GM12878 (cell line): ENCODE measurements at regions not wholly inside any gene's neighbourhood (a gene's known extent, or its start where the extent isn't known, plus 50 kb on each side); places are given as distances from the start of the nearest gene placed in this dataset.

Experiments
- ATAC-seq: fragments of 200-7000 bp; cut with Tn5 transposase; 3 replicates; pipeline ENCODE4 v1.9.1; 2020; ENCODE audit warnings: mild to moderate bottlenecking, moderate library complexity
- BruUV-seq: library from RNA; stranded (reverse); fragments of 400-500 nt; replicated peaks from 2 replicates; lab custom pipeline; 2021; lab: Mats Ljungman, UMichigan
- CTCF ChIA-PET: fragments of 300-600 bp; sonication (Branson Sonifier 250); formaldehyde crosslinking; extraction: SDS; loops from one replicate; lab custom pipeline; 2021; ENCODE audit warnings: inconsistent platforms; lab: Yijun Ruan, JAX
- POLR2A ChIA-PET: fragments of 350-600 bp; formaldehyde crosslinking; extraction: SDS; loops from one replicate; lab custom pipeline; 2021; ENCODE audit warnings: inconsistent platforms; lab: Charles Lee
- RAD21 ChIA-PET: fragments of 300-600 bp; sonication (Branson Sonifier 250); formaldehyde crosslinking; loops from one replicate; lab custom pipeline; 2023; ENCODE audit warnings: antibody characterized with exemption; ENCODE audit not compliant: unreplicated experiment; lab: Charles Lee
- SMC1A ChIA-PET: fragments of 300-600 bp; sonication (Branson Sonifier 250); formaldehyde crosslinking; loops from one replicate; lab custom pipeline; 2023; ENCODE audit not compliant: unreplicated experiment, uncharacterized antibody; lab: Charles Lee
- DNase-seq: peaks from one replicate; pipeline ENCODE4 v3.0.0-alpha.2; 2011; ENCODE audit warnings: low read depth, low spot score
- FAIRE-seq: peaks from 3 replicates; lab custom pipeline; 2011; peaks lifted over from hg19 to GRCh38; lab: Jason Lieb, UNC
- H2AFZ ChIP-seq: 2 replicates; pipeline ENCODE4 v1.6.0; 2011; ENCODE audit warnings: low read depth, low read length, control low read depth; ENCODE audit not compliant: control insufficient read depth
- H3K27ac ChIP-seq: 2 replicates; pipeline ENCODE4 v1.5.1; 2011; ENCODE audit warnings: control low read depth; ENCODE audit not compliant: control insufficient read depth, insufficient read depth
- H3K27me3 ChIP-seq, 2 experiments: replicated peaks in 1 of 2; 2 replicates each; pipeline versions ENCODE4 v1.6.0 to v1.6.1; 2011; ENCODE audit warnings: low read length in 1 of 2; ENCODE audit not compliant: control insufficient read depth in 2 of 2, insufficient read depth in 2 of 2
- H3K36me3 ChIP-seq, 2 experiments: 2 replicates each; pipeline ENCODE4 v1.5.1; 2011; ENCODE audit warnings: low read length in 1 of 2; ENCODE audit not compliant: control insufficient read depth in 2 of 2, insufficient read depth in 2 of 2
- H3K4me1 ChIP-seq: 2 replicates; pipeline ENCODE4 v1.6.1; 2011; ENCODE audit warnings: mild to moderate bottlenecking, low read length, moderate library complexity, mixed read lengths; ENCODE audit not compliant: control insufficient read depth, insufficient read depth
- H3K4me2 ChIP-seq: 2 replicates; pipeline ENCODE4 v1.6.0; 2011; ENCODE audit warnings: control low read depth; ENCODE audit not compliant: control insufficient read depth, insufficient read depth
- H3K4me3 ChIP-seq: fragments of 200-600 bp; sonication (generic); 2 replicates; pipeline ENCODE4 v1.5.1; 2016
- H3K79me2 ChIP-seq: 2 replicates; pipeline ENCODE4 v1.6.0; 2011; ENCODE audit warnings: low read length; ENCODE audit not compliant: control insufficient read depth, insufficient read depth
- H3K9ac ChIP-seq: 2 replicates; pipeline ENCODE4 v1.8.0; 2011; ENCODE audit warnings: low read length, control low read depth, mixed read lengths; ENCODE audit not compliant: control insufficient read depth, insufficient read depth
- H3K9me3 ChIP-seq: replicated peaks from 3 replicates; pipeline ENCODE4 v1.5.1; 2011; ENCODE audit warnings: mild to moderate bottlenecking, low read length; ENCODE audit not compliant: control insufficient read depth, insufficient read depth
- H4K20me1 ChIP-seq: 2 replicates; pipeline ENCODE4 v1.6.0; 2011; ENCODE audit not compliant: control insufficient read depth, insufficient read depth
- CTCF ChIP-seq, 3 experiments: IDR thresholded peaks in 2 of 3; conservative IDR thresholded peaks in 1 of 3; 2 replicates each; pipeline ENCODE4 v1.5.1; 2011; ENCODE audit warnings: low read depth in 3 of 3, low read length in 3 of 3, mild to moderate bottlenecking in 3 of 3, control low read depth in 2 of 3, moderate library complexity in 2 of 3, inconsistent platforms in 1 of 3, mixed read lengths in 1 of 3; ENCODE audit not compliant: control insufficient read depth in 2 of 3, insufficient read depth in 1 of 3; ENCODE audit errors: extremely low read depth in 1 of 3
- EZH2 ChIP-seq: IDR thresholded peaks from 2 replicates; pipeline ENCODE4 v1.6.1; 2012; ENCODE audit warnings: low read depth, mild to moderate bottlenecking, control low read depth, inconsistent platforms, low read length, borderline replicate concordance; ENCODE audit not compliant: control insufficient read depth
- HDAC6 ChIP-seq: fragments of 200-600 bp; sonication (generic); IDR thresholded peaks from one replicate; pipeline ENCODE4 v1.8.0; 2017; ENCODE audit warnings: antibody characterized with exemption; ENCODE audit not compliant: unreplicated experiment
- MTA3 ChIP-seq: IDR thresholded peaks from 2 replicates; pipeline ENCODE4 v1.6.1; 2012; ENCODE audit warnings: low read length, inconsistent platforms, borderline replicate concordance
- NFYA ChIP-seq: IDR thresholded peaks from 2 replicates; pipeline ENCODE4 v1.6.1; 2011; ENCODE audit warnings: low read depth, mild to moderate bottlenecking, low read length, improper control_type of control experiment, borderline replicate concordance
- PAX8 ChIP-seq: fragments of 450-650 bp; IDR thresholded peaks from 2 replicates; pipeline ENCODE4 v1.6.1; 2017; ENCODE audit warnings: mild to moderate bottlenecking, moderate library complexity
- PML ChIP-seq: IDR thresholded peaks from 2 replicates; pipeline ENCODE4 v1.6.1; 2012; ENCODE audit warnings: low read length, inconsistent platforms
- POLR2A ChIP-seq: IDR thresholded peaks from 2 replicates; pipeline ENCODE4 v1.6.1; 2011; ENCODE audit warnings: low read depth, mild to moderate bottlenecking, low read length
- SIX5 ChIP-seq: IDR thresholded peaks from 2 replicates; pipeline ENCODE4 v1.6.1; 2011; ENCODE audit warnings: mild to moderate bottlenecking, low read depth, low read length, moderate library complexity; ENCODE audit not compliant: severe bottlenecking
- SPI1 ChIP-seq: IDR thresholded peaks from 2 replicates; pipeline ENCODE4 v1.6.1; 2011; ENCODE audit warnings: low read depth, mild to moderate bottlenecking, low read length, moderate library complexity, borderline replicate concordance; ENCODE audit not compliant: insufficient read depth
- SUPT20H ChIP-seq: IDR thresholded peaks from 2 replicates; pipeline ENCODE4 v1.6.1; 2011; ENCODE audit warnings: low read depth, mild to moderate bottlenecking, low read length, moderate library complexity, borderline replicate concordance; ENCODE audit not compliant: control insufficient read depth
- ZBED1 ChIP-seq: IDR thresholded peaks from 2 replicates; pipeline ENCODE4 v1.6.1; 2016; ENCODE audit warnings: borderline replicate concordance
- ZBTB40 ChIP-seq: fragments of 450-650 bp; IDR thresholded peaks from 2 replicates; pipeline ENCODE4 v1.6.1; 2016; ENCODE audit warnings: mild to moderate bottlenecking, moderate library complexity, borderline replicate concordance
- in situ Hi-C: fragments of 300-500 bp; cut with MboI; formaldehyde crosslinking; loops from 9 replicates; pipeline ENCODE4 v1.14.3; 2018; ENCODE audit warnings: mixed read lengths
- intact Hi-C: fragments of 100-400 bp; cut with micrococcal nuclease; formaldehyde crosslinking; loops from one replicate; pipeline ENCODE4 v1.14.2; 2022; ENCODE audit not compliant: unreplicated experiment
- TF ChIP-seq, protein P1 (sequence below): fragments of 450-650 bp; IDR thresholded peaks from 2 replicates; pipeline ENCODE4 v1.6.1; 2017; ENCODE audit warnings: mild to moderate bottlenecking

GRCh38 chr5:86894056-86894455 lies 276.3 kb downstream of the COX7C start:
- POLR2A ChIA-PET = no interaction called here
- BruUV-seq = no TSS peak
- intact Hi-C loops (no loop called here), in situ Hi-C loops (no loop called here)
- H3K27ac ChIP-seq = no peak overlapping the region
- H3K36me3 ChIP-seq = no peaks in the 10 kb centered on the region
- RAD21 ChIA-PET = no interaction called here
- DNase-seq = no peak
- SMC1A ChIA-PET = no interaction called here
- CTCF ChIA-PET = interaction anchor here (1.3 kb wide), 1 partner anchor 14 kb away, joined by 3 read pairs; no protein-coding TSS in a partner anchor
- FAIRE-seq = no peak
- no peaks in the 10 kb centered on the region for H3K79me2 ChIP-seq
- no peaks in the 10 kb centered on the region for H3K9me3 ChIP-seq
- H3K9ac ChIP-seq = no peak overlapping the region
- H4K20me1 ChIP-seq = no peaks in the 10 kb centered on the region
- no peak overlapping the region for H3K4me2 ChIP-seq
- no peak overlapping the region for H3K4me3 ChIP-seq
- H2AFZ ChIP-seq = no peak overlapping the region
- ATAC-seq = no peak
- no peaks in the 10 kb centered on the region for H3K4me1 ChIP-seq
- H3K27me3 ChIP-seq = no peaks in the 10 kb centered on the region
- TF ChIP-seq PAX8 = no peak
- no peak for TF ChIP-seq NFYA
- no peak for TF ChIP-seq MTA3
- TF ChIP-seq EZH2 = no peak
- TF ChIP-seq CTCF (IDR thresholded peaks at IDR 0.05 in 2 of 3, conservative IDR thresholded peaks at IDR 0.05 in 1 of 3; ENCODE audit: control insufficient read depth in 2 of 3, extremely low read depth in 1 of 3, insufficient read depth in 1 of 3, low read depth in 3 of 3, low read length in 3 of 3) = no peak
- no peak for TF ChIP-seq SPI1
- no peak for TF ChIP-seq HDAC6
- no peak for TF ChIP-seq POLR2A
- no peak for TF ChIP-seq SUPT20H
- TF ChIP-seq, protein P1, sequence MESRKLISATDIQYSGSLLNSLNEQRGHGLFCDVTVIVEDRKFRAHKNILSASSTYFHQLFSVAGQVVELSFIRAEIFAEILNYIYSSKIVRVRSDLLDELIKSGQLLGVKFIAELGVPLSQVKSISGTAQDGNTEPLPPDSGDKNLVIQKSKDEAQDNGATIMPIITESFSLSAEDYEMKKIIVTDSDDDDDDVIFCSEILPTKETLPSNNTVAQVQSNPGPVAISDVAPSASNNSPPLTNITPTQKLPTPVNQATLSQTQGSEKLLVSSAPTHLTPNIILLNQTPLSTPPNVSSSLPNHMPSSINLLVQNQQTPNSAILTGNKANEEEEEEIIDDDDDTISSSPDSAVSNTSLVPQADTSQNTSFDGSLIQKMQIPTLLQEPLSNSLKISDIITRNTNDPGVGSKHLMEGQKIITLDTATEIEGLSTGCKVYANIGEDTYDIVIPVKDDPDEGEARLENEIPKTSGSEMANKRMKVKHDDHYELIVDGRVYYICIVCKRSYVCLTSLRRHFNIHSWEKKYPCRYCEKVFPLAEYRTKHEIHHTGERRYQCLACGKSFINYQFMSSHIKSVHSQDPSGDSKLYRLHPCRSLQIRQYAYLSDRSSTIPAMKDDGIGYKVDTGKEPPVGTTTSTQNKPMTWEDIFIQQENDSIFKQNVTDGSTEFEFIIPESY = no peak
- TF ChIP-seq PML = no peak
- no peak for TF ChIP-seq SIX5
- no peak for TF ChIP-seq ZBTB40
- no peak for TF ChIP-seq ZBED1
